Peyer's patch (tissue), 4 donors: ENCODE measurements at regions not wholly inside any gene's neighbourhood (a gene's known extent, or its start where the extent isn't known, plus 50 kb on each side); places are given as distances from the start of the nearest gene placed in this dataset.

Source experiments
- CTCF ChIP-seq, 6 experiments: fragments of 450-650 bp in 4 of 6; fragments of 200-600 bp in 2 of 6; sonication (generic) in 1 of 6; IDR thresholded peaks; one replicate each; pipeline ENCODE4 v1.5.1; 2017 to 2019; ENCODE audit warnings: antibody characterized with exemption in 6 of 6, mild to moderate bottlenecking in 3 of 6, moderate library complexity in 1 of 6
- POLR2A ChIP-seq, 2 donors: fragments of 450-650 bp; IDR thresholded peaks; one replicate each; pipeline ENCODE4 v1.5.1; 2017; ENCODE audit warnings: antibody characterized with exemption in 2 of 2, mild to moderate bottlenecking in 2 of 2, moderate library complexity in 2 of 2

- TF ChIP-seq CTCF (IDR thresholded peaks at IDR 0.05), result no peak
- no peak for TF ChIP-seq POLR2A (IDR thresholded peaks at IDR 0.05)
Observed at GRCh38 chr10:54947605-54948004, 146.6 kb upstream of the PCDH15 start.
